ENCODE measurements at regions not wholly inside any gene's neighbourhood (a gene's known extent, or its start where the extent isn't known, plus 50 kb on each side); places are given as distances from the start of the nearest gene placed in this dataset.

DNA sequence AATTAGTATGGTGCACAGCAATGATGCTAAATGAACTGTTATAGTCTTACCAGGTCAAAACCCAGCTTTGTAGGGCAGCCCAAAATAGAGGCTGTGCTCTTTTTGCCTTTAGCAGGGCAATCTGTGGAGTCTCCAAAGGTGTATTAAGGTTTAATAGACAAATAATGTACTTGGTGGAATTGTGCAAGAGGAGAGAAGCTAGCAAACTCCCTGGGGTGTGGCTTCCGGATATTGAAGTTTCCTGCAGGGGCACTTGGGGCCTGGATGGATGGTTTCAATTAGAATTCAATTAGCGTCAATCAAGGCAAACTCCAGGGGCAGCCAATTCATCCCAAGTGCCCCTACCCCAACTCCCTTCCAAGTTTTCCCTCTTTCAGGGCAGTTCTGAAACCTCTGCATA, 285.8 kb downstream of the UTP18 start:
- Histone ChIP-seq H3K4me2 (ENCODE audit: control insufficient read depth, insufficient read depth) (no peak overlapping the region), H3K27ac (ENCODE audit: control insufficient read depth, insufficient read depth) (no peak overlapping the region), H3K27me3 (replicated peaks in 1 of 2; ENCODE audit: control insufficient read depth in 2 of 2, insufficient read depth in 2 of 2, low read length in 1 of 2) (no peaks in the 10 kb centered on the region), H3K4me1 (ENCODE audit: control insufficient read depth, insufficient read depth, low read length) (no peaks in the 10 kb centered on the region), H2AFZ (ENCODE audit: control insufficient read depth, low read depth, low read length) (no peak overlapping the region), H3K4me3 (no peak overlapping the region), H3K79me2 (ENCODE audit: control insufficient read depth, insufficient read depth, low read length) (no peaks in the 10 kb centered on the region), H3K9me3 (replicated peaks; ENCODE audit: control insufficient read depth, insufficient read depth, low read length) (no peaks in the 10 kb centered on the region), H4K20me1 (ENCODE audit: control insufficient read depth, insufficient read depth) (no peaks in the 10 kb centered on the region), H3K9ac (ENCODE audit: control insufficient read depth, insufficient read depth, low read length) (no peak overlapping the region), H3K36me3 (ENCODE audit: control insufficient read depth in 2 of 2, insufficient read depth in 2 of 2, low read length in 1 of 2) (no peaks in the 10 kb centered on the region)
- SMC1A ChIA-PET (ENCODE audit: uncharacterized antibody, unreplicated experiment), result no interaction called here
- in situ Hi-C loops (cut with MboI), result no loop called here
- POLR2A ChIA-PET, result no interaction called here
- BruUV-seq (replicated peaks), result no TSS peak
- no peak for FAIRE-seq
- RAD21 ChIA-PET (ENCODE audit: unreplicated experiment), result no interaction called here
- intact Hi-C loops (cut with micrococcal nuclease; ENCODE audit: unreplicated experiment), result no loop called here
- DNase-seq (ENCODE audit: low read depth, low spot score), result no peak
- ATAC-seq, result no peak
- CTCF ChIA-PET, result no interaction called here
- 63% methylated on average over 2 of the region's 2 CpGs for WGBS (ENCODE audit: insufficient coverage, insufficient replicate concordance, low lambda C conversion rate, missing lambda C conversion rate)
- TF ChIP-seq, protein P1, sequence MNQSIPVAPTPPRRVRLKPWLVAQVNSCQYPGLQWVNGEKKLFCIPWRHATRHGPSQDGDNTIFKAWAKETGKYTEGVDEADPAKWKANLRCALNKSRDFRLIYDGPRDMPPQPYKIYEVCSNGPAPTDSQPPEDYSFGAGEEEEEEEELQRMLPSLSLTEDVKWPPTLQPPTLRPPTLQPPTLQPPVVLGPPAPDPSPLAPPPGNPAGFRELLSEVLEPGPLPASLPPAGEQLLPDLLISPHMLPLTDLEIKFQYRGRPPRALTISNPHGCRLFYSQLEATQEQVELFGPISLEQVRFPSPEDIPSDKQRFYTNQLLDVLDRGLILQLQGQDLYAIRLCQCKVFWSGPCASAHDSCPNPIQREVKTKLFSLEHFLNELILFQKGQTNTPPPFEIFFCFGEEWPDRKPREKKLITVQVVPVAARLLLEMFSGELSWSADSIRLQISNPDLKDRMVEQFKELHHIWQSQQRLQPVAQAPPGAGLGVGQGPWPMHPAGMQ (IDR thresholded peaks at IDR 0.05; ENCODE audit: borderline replicate concordance), result no peak
- no peak for TF ChIP-seq WRNIP1 (IDR thresholded peaks at IDR 0.05; ENCODE audit: borderline replicate concordance, low read depth, low read length)
- no peak for TF ChIP-seq SP1 (IDR thresholded peaks at IDR 0.05; ENCODE audit: low read depth, low read length)
- no peak for TF ChIP-seq SRF (IDR thresholded peaks at IDR 0.05; ENCODE audit: low read depth in 2 of 2, low read length in 2 of 2)
- TF ChIP-seq, protein P2, sequence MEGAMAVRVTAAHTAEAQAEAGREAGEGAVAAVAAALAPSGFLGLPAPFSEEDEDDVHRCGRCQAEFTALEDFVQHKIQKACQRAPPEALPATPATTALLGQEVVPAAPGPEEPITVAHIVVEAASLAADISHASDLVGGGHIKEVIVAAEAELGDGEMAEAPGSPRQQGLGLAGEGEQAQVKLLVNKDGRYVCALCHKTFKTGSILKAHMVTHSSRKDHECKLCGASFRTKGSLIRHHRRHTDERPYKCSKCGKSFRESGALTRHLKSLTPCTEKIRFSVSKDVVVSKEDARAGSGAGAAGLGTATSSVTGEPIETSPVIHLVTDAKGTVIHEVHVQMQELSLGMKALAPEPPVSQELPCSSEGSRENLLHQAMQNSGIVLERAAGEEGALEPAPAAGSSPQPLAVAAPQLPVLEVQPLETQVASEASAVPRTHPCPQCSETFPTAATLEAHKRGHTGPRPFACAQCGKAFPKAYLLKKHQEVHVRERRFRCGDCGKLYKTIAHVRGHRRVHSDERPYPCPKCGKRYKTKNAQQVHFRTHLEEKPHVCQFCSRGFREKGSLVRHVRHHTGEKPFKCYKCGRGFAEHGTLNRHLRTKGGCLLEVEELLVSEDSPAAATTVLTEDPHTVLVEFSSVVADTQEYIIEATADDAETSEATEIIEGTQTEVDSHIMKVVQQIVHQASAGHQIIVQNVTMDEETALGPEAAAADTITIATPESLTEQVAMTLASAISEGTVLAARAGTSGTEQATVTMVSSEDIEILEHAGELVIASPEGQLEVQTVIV (IDR thresholded peaks at IDR 0.05; ENCODE audit: borderline replicate concordance, partially characterized antibody), result no peak
- TF ChIP-seq NBN (IDR thresholded peaks at IDR 0.05), result no peak
- TF ChIP-seq ZNF622 (IDR thresholded peaks at IDR 0.05), result no peak
- TF ChIP-seq PAX8 (IDR thresholded peaks at IDR 0.05), result no peak
- no peak for TF ChIP-seq CEBPB (IDR thresholded peaks at IDR 0.05; ENCODE audit: borderline replicate concordance in 1 of 2, low read depth in 2 of 2, low read length in 2 of 2)
- TF ChIP-seq HDAC6 (IDR thresholded peaks at IDR 0.05; ENCODE audit: unreplicated experiment), result no peak
- TF ChIP-seq ESRRA (IDR thresholded peaks at IDR 0.05; ENCODE audit: low read length), result no peak
- TF ChIP-seq, protein P3, sequence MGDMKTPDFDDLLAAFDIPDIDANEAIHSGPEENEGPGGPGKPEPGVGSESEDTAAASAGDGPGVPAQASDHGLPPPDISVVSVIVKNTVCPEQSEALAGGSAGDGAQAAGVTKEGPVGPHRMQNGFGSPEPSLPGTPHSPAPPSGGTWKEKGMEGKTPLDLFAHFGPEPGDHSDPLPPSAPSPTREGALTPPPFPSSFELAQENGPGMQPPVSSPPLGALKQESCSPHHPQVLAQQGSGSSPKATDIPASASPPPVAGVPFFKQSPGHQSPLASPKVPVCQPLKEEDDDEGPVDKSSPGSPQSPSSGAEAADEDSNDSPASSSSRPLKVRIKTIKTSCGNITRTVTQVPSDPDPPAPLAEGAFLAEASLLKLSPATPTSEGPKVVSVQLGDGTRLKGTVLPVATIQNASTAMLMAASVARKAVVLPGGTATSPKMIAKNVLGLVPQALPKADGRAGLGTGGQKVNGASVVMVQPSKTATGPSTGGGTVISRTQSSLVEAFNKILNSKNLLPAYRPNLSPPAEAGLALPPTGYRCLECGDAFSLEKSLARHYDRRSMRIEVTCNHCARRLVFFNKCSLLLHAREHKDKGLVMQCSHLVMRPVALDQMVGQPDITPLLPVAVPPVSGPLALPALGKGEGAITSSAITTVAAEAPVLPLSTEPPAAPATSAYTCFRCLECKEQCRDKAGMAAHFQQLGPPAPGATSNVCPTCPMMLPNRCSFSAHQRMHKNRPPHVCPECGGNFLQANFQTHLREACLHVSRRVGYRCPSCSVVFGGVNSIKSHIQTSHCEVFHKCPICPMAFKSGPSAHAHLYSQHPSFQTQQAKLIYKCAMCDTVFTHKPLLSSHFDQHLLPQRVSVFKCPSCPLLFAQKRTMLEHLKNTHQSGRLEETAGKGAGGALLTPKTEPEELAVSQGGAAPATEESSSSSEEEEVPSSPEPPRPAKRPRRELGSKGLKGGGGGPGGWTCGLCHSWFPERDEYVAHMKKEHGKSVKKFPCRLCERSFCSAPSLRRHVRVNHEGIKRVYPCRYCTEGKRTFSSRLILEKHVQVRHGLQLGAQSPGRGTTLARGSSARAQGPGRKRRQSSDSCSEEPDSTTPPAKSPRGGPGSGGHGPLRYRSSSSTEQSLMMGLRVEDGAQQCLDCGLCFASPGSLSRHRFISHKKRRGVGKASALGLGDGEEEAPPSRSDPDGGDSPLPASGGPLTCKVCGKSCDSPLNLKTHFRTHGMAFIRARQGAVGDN (IDR thresholded peaks at IDR 0.05), result no peak
- no peak for TF ChIP-seq RAD21 (IDR thresholded peaks at IDR 0.05; ENCODE audit: insufficient read depth, low read depth, low read length)
- no peak for TF ChIP-seq POLR2A (IDR thresholded peaks at IDR 0.05; ENCODE audit: low read depth, low read length)

All from GM12878 (cell line).